ENCODE measurements at regions not wholly inside any gene's neighbourhood (a gene's known extent, or its start where the extent isn't known, plus 50 kb on each side); places are given as distances from the start of the nearest gene placed in this dataset.
"Not testable (repeated sequence)": the region's sequence is repeated elsewhere in the genome, so short reads cannot be mapped to it uniquely, and the experiment has no call there.

GRCh38 chr15:58352026-58352929, 79.5 kb upstream of the LIPC start:
- in situ Hi-C loops (cut with MboI; ENCODE audit: low sequenced_read_pairs), result no loop called here

GRCh38 chr15:58355382-58355971, 76.3 kb upstream of the LIPC start:
- in situ Hi-C loops (cut with MboI; ENCODE audit: low sequenced_read_pairs), result no loop called here

GRCh38 chr15:58355973-58356372, 75.8 kb upstream of the LIPC start:
- in situ Hi-C loops (cut with MboI; ENCODE audit: low sequenced_read_pairs), result no loop called here

- in situ Hi-C loops (cut with MboI; ENCODE audit: low sequenced_read_pairs), result no loop called here
Observed at GRCh38 chr15:58357529-58358476, 74.0 kb upstream of the LIPC start.

- in situ Hi-C loops (cut with MboI; ENCODE audit: low sequenced_read_pairs), result no loop called here
Observed at GRCh38 chr15:58360421-58361090, 71.2 kb upstream of the LIPC start.

- in situ Hi-C loops (cut with MboI; ENCODE audit: low sequenced_read_pairs), result no loop called here
Observed at GRCh38 chr15:58361273-58361759, 70.5 kb upstream of the LIPC start.

GRCh38 chr15:58362262-58362922, 69.4 kb upstream of the LIPC start:
- in situ Hi-C loops (cut with MboI; ENCODE audit: low sequenced_read_pairs), result no loop called here

GRCh38 chr15:58363118-58363517, 68.7 kb upstream of the LIPC start:
- in situ Hi-C loops (cut with MboI; ENCODE audit: low sequenced_read_pairs), result not testable (repeated sequence)

GRCh38 chr15:58363673-58364072, 68.1 kb upstream of the LIPC start:
- in situ Hi-C loops (cut with MboI; ENCODE audit: low sequenced_read_pairs), result not testable (repeated sequence)

- in situ Hi-C loops (cut with MboI; ENCODE audit: low sequenced_read_pairs), result not testable (repeated sequence)
Observed at GRCh38 chr15:58365098-58365497, 66.7 kb upstream of the LIPC start.

- in situ Hi-C loops (cut with MboI; ENCODE audit: low sequenced_read_pairs), result no loop called here
Observed at GRCh38 chr15:58369261-58369701, 62.5 kb upstream of the LIPC start.

GRCh38 chr15:58369956-58370355, 61.8 kb upstream of the LIPC start:
- in situ Hi-C loops (cut with MboI; ENCODE audit: low sequenced_read_pairs), result no loop called here

GRCh38 chr15:58374147-58374546, 57.6 kb upstream of the LIPC start:
- in situ Hi-C loops (cut with MboI; ENCODE audit: low sequenced_read_pairs), result no loop called here

- in situ Hi-C loops (cut with MboI; ENCODE audit: low sequenced_read_pairs), result no loop called here
Observed at GRCh38 chr15:58377193-58377592, 54.6 kb upstream of the LIPC start.

- in situ Hi-C loops (cut with MboI; ENCODE audit: low sequenced_read_pairs), result no loop called here
Observed at GRCh38 chr15:58378241-58379085, 53.3 kb upstream of the LIPC start.

- in situ Hi-C loops (cut with MboI; ENCODE audit: low sequenced_read_pairs), result not testable (repeated sequence)
Observed at GRCh38 chr15:58379454-58379853, 52.3 kb upstream of the LIPC start.

- in situ Hi-C loops (cut with MboI; ENCODE audit: low sequenced_read_pairs), result no loop called here
Observed at GRCh38 chr15:58380280-58380945, 51.4 kb upstream of the LIPC start.

- in situ Hi-C loops (cut with MboI; ENCODE audit: low sequenced_read_pairs), result no loop called here
Observed at GRCh38 chr15:58381697-58382096, 50.1 kb upstream of the LIPC start.
